Hematopoietic multipotent progenitor cell treated with erythropoietin and hydrocortisone succinate and interleukin-3 and kit ligand, for 8 days (in vitro differentiated cells): ENCODE measurements at regions not wholly inside any gene's neighbourhood (a gene's known extent, or its start where the extent isn't known, plus 50 kb on each side); places are given as distances from the start of the nearest gene placed in this dataset.

ENCODE experiments used
- DNase-seq: peaks from one replicate; pipeline ENCODE4 v3.0.0-alpha.2; 2015

GRCh38 chr14:79960288-79960687 is 251.0 kb downstream of the DIO2 start:
- no peak for DNase-seq

GRCh38 chr14:79951572-79951971 is 259.7 kb downstream of the DIO2 start:
- no peak for DNase-seq

GRCh38 chr14:79949906-79950305 is 261.4 kb downstream of the DIO2 start:
- no peak for DNase-seq

GRCh38 chr14:79947440-79948054 is 263.8 kb downstream of the DIO2 start:
- no peak for DNase-seq

- no peak for DNase-seq
Measured at GRCh38 chr14:79939235-79939634, 272.1 kb downstream of the DIO2 start.

- no peak for DNase-seq
Measured at GRCh38 chr14:79938185-79938584, 273.1 kb downstream of the DIO2 start.

DNA sequence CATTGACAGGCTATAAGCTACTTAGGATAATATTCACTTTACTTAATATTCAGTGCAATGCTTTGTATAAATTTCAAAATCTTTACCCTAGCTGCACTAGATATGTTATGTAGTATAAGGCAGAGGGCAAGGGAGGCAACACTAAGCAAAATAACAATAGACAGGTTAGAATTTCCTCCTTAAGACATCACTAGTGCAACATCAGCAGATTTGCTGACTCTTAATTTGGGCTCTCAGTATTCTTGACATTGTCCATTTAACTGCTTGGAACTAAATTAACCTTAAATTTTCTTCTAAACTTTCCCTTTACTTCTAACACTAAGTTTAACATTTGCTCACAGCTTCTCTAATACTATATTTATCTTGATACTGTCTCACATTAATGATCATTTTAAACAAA is 273.9 kb downstream of the DIO2 start:
- no peak for DNase-seq

DNA sequence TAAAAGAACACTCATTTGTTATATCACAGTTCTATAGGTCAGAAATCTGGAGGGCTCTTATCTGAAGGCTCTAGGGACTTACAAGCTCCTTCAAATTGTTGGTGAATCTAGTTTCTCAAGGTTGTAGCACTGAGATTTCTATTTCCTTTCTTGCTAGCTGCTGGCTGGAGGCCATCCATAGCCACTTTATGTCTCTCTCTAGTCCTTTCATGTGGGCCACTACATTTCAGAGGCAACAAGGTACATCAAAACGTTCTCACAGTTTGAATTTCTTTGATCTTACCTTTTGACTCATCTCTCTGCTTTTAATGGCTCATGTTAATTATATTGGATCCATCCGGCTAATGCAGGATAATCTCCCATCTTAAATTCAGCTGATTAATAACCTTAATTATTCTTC is 286.8 kb downstream of the DIO2 start:
- no peak for DNase-seq

GRCh38 chr14:79920180-79920692 is 291.1 kb downstream of the DIO2 start:
- no peak for DNase-seq
